Calu3 (cell line): ENCODE measurements at regions not wholly inside any gene's neighbourhood (a gene's known extent, or its start where the extent isn't known, plus 50 kb on each side); places are given as distances from the start of the nearest gene placed in this dataset.

Experiments used
- BruUV-seq: library from RNA; stranded (reverse); fragments of 400-500 nt; replicated peaks from 2 replicates; lab custom pipeline; 2021; lab: Mats Ljungman, UMichigan
- CTCF ChIA-PET: fragments of 300-600 bp; sonication (Branson Sonifier 250); formaldehyde crosslinking; loops from one replicate; lab custom pipeline; 2022; ENCODE audit warnings: antibody characterized with exemption; lab: Charles Lee
- DNase-seq: peaks from one replicate; pipeline ENCODE4 v3.0.0; 2022
- H3K27ac Mint-ChIP-seq: one replicate; pipeline ENCODE4 v1.8.0; 2022; ENCODE audit warnings: mixed read lengths; ENCODE audit not compliant: unreplicated experiment
- H3K27me3 Mint-ChIP-seq: one replicate; pipeline ENCODE4 v1.8.0; 2022; ENCODE audit warnings: mixed read lengths; ENCODE audit not compliant: unreplicated experiment
- H3K36me3 Mint-ChIP-seq: one replicate; pipeline ENCODE4 v1.8.0; 2022; ENCODE audit warnings: mild to moderate bottlenecking, moderate library complexity, mixed read lengths; ENCODE audit not compliant: insufficient read depth, unreplicated experiment
- H3K4me1 Mint-ChIP-seq: one replicate; pipeline ENCODE4 v1.8.0; 2022; ENCODE audit warnings: mild to moderate bottlenecking, low read depth, mixed read lengths; ENCODE audit not compliant: unreplicated experiment
- H3K4me3 Mint-ChIP-seq: one replicate; pipeline ENCODE4 v1.8.0; 2022; ENCODE audit warnings: mild to moderate bottlenecking, low read depth, moderate library complexity, mixed read lengths; ENCODE audit not compliant: unreplicated experiment
- H3K9me3 Mint-ChIP-seq: one replicate; pipeline ENCODE4 v1.8.0; 2022; ENCODE audit warnings: low read depth, mixed read lengths; ENCODE audit not compliant: unreplicated experiment
- intact Hi-C: fragments of 100-400 bp; cut with micrococcal nuclease; formaldehyde crosslinking; loops from one replicate; pipeline ENCODE4 v1.10.0; 2022; ENCODE audit not compliant: unreplicated experiment
- TF ChIP-seq, protein P1 (sequence below): fragments of 200-600 bp; IDR thresholded peaks from one replicate; pipeline ENCODE4 v1.8.0; 2022; ENCODE audit warnings: antibody characterized with exemption; ENCODE audit not compliant: unreplicated experiment

DNA sequence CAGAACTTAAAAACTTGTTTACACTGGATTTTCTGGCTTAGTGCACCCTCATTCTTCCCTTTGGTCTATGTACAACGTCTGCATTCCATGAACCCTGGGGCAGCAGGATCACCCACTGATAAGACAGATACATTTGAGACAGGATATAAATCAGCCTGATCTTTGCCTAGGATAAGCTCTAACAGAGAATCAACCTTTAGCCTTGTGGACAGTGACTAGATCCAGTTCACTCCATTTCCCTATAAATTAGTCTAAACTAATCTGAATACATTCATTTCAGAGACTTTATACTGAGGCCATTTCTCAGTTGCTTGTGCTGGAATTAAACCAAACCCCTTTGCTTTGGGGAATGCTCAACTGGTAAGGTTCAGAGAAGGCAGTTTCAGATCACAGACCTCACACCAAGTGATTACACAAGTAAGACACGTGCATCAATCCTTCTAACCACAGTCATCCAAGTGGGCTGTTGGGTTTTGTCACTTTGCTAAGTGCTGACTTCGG is 639.8 kb upstream of the FZD8 start:
- BruUV-seq = no TSS peak
- Mint-ChIP-seq H3K4me1 (no peaks in the 10 kb centered on the region), H3K27ac (no peak overlapping the region), H3K27me3 (no peaks in the 10 kb centered on the region), H3K4me3 (no peak overlapping the region), H3K36me3 (no peaks in the 10 kb centered on the region), H3K9me3 (peaks cover 22% of the 10 kb centered on the region)
- TF ChIP-seq, protein P1, sequence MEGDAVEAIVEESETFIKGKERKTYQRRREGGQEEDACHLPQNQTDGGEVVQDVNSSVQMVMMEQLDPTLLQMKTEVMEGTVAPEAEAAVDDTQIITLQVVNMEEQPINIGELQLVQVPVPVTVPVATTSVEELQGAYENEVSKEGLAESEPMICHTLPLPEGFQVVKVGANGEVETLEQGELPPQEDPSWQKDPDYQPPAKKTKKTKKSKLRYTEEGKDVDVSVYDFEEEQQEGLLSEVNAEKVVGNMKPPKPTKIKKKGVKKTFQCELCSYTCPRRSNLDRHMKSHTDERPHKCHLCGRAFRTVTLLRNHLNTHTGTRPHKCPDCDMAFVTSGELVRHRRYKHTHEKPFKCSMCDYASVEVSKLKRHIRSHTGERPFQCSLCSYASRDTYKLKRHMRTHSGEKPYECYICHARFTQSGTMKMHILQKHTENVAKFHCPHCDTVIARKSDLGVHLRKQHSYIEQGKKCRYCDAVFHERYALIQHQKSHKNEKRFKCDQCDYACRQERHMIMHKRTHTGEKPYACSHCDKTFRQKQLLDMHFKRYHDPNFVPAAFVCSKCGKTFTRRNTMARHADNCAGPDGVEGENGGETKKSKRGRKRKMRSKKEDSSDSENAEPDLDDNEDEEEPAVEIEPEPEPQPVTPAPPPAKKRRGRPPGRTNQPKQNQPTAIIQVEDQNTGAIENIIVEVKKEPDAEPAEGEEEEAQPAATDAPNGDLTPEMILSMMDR = no peak
- CTCF ChIA-PET = no interaction called here
- no peak for DNase-seq
- intact Hi-C loops = no loop called here

DNA sequence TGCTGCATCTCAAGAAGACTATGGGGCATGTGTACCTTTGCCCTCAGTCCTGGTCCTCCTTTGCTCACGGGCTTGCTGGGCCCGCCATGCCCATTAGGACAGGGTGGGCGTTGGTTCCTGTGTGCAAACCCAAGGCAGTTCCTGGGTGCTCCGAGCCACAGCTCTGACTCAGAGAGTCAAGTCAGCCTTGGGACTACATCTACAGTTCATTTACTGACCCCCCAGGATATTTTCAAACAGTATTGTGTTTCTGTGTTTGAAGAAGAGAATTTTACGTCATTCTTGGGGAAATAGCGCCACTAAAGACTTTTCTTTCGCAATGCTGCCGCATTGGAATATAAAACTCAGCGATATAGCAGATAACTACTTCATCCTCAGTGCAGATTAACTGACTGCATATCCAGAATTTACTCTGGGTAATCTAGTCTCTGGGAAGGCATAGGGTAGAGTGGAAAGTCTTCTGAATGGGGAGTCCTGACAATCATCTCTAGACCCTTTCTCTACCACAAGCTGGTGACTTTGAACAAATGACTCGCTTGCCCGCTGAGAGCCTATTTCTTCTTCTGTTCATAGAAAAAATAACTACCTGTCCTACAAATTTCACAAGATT is 638.9 kb upstream of the FZD8 start:
- intact Hi-C loops = no loop called here
- Mint-ChIP-seq H3K27me3 (no peaks in the 10 kb centered on the region), H3K4me3 (no peak overlapping the region), H3K36me3 (no peaks in the 10 kb centered on the region), H3K9me3 (peaks cover 18% of the 10 kb centered on the region), H3K4me1 (no peaks in the 10 kb centered on the region), H3K27ac (no peak overlapping the region)
- TF ChIP-seq, protein P1 = no peak
- no peak for DNase-seq
- CTCF ChIA-PET = no interaction called here
- BruUV-seq = no TSS peak

DNA sequence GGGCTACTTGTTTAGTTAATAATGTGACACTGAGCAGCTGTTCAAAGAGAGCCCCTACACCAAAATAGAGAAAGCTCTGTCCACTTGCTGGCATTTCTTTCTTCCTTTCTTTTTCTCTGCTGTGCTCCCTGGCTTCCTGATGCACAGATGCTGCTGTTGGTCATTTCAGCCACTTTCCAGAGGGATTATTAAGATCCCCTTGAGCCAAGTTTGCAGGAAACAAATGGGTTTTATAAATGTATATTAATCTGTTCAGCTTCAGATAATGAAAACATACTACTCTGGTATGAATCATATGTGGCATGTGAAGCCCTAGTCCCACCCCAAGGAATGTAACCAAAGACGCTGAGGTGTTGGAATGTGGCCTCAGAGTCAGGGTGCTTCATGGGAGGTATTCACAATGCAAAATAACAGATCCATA is 638.2 kb upstream of the FZD8 start:
- no peaks in the 10 kb centered on the region for H3K36me3 Mint-ChIP-seq
- no peak overlapping the region for H3K4me3 Mint-ChIP-seq
- BruUV-seq = no TSS peak
- H3K4me1 Mint-ChIP-seq = no peaks in the 10 kb centered on the region
- H3K27me3 Mint-ChIP-seq = no peaks in the 10 kb centered on the region
- CTCF ChIA-PET = no interaction called here
- H3K9me3 Mint-ChIP-seq = peaks cover 14% of the 10 kb centered on the region
- TF ChIP-seq, protein P1 = no peak
- no peak overlapping the region for H3K27ac Mint-ChIP-seq
- no peak for DNase-seq
- intact Hi-C loops = no loop called here

DNA sequence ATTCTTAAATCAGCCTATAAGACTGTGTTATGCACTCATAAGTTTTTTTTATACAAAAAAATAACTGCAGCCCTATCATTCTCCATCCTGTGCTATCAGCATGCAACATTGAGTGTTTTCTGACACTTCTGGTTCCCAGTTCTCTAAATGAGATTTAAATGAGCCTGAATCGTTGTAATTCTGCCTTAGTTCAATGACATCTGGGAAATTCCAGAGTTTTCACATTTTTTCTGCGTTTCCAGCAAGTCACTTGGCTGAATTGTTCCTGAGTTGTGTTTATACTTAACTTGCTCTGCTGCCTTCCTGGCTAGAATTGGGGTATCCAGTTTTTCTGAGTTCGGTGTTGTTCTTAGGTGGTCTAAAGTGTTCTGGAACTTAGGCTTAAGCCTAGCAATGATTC is 636.1 kb upstream of the FZD8 start:
- peaks cover 18% of the 10 kb centered on the region for H3K9me3 Mint-ChIP-seq
- BruUV-seq = no TSS peak
- CTCF ChIA-PET = no interaction called here
- no peak overlapping the region for H3K4me3 Mint-ChIP-seq
- H3K4me1 Mint-ChIP-seq = no peaks in the 10 kb centered on the region
- TF ChIP-seq, protein P1 = no peak
- intact Hi-C loops = no loop called here
- no peak overlapping the region for H3K27ac Mint-ChIP-seq
- H3K27me3 Mint-ChIP-seq = no peaks in the 10 kb centered on the region
- no peak for DNase-seq
- no peaks in the 10 kb centered on the region for H3K36me3 Mint-ChIP-seq
